Kidney (tissue), 13 donors: ENCODE measurements at regions not wholly inside any gene's neighbourhood (a gene's known extent, or its start where the extent isn't known, plus 50 kb on each side); places are given as distances from the start of the nearest gene placed in this dataset.
A peak's percentile ranks its signal among the peaks of the same experiment; 100 is the strongest.
"Not testable (repeated sequence)": the region's sequence is repeated elsewhere in the genome, so short reads cannot be mapped to it uniquely, and the experiment has no call there.

Source experiments
- DNase-seq, 5 donors: peaks; one replicate each; pipeline ENCODE4 v3.0.0-alpha.2; 2013 to 2020
- FAIRE-seq: peaks from 2 replicates; lab custom pipeline; 2012; peaks lifted over from hg19 to GRCh38; lab: Jason Lieb, UNC
- H3K27ac ChIP-seq, 2 donors: one replicate each; pipeline ENCODE4 v1.7.0; 2013; ENCODE audit warnings: low read depth in 2 of 2, low read length in 2 of 2, inconsistent platforms in 1 of 2
- H3K27me3 ChIP-seq: one replicate; pipeline ENCODE4 v1.7.1; 2013; ENCODE audit warnings: low read length, inconsistent platforms; ENCODE audit not compliant: control insufficient read depth, insufficient read depth
- H3K36me3 ChIP-seq, 3 donors: one replicate each; pipeline versions ENCODE4 v1.7.0 to v1.7.1; 2013; ENCODE audit warnings: low read length in 3 of 3, control low read depth in 1 of 3, inconsistent platforms in 1 of 3; ENCODE audit not compliant: insufficient read depth in 3 of 3, control insufficient read depth in 2 of 3
- H3K4me1 ChIP-seq, 3 donors: one replicate each; pipeline versions ENCODE4 v1.7.0 to v1.7.1; 2013; ENCODE audit warnings: low read length in 3 of 3, inconsistent platforms in 1 of 3, low read depth in 1 of 3; ENCODE audit not compliant: control insufficient read depth in 2 of 3, insufficient read depth in 2 of 3
- H3K4me3 ChIP-seq, 3 donors: one replicate each; pipeline versions ENCODE4 v1.7.0 to v1.8.1; 2013; ENCODE audit warnings: low read length in 3 of 3, control low read depth in 1 of 3, inconsistent platforms in 1 of 3
- H3K9ac ChIP-seq, 3 donors: one replicate each; pipeline versions ENCODE4 v1.7.0 to v1.7.1; 2013; ENCODE audit warnings: low read length in 3 of 3, control low read depth in 1 of 3, inconsistent platforms in 1 of 3
- H3K9me3 ChIP-seq, 3 donors: one replicate each; pipeline versions ENCODE4 v1.7.0 to v1.7.1; 2013; ENCODE audit warnings: low read length in 3 of 3, control low read depth in 1 of 3, inconsistent platforms in 1 of 3; ENCODE audit not compliant: control insufficient read depth in 2 of 3, insufficient read depth in 1 of 3
- intact Hi-C: fragments of 100-400 bp; cut with DNase I; formaldehyde crosslinking; loops from one replicate; pipeline ENCODE4 v1.11.1; 2022
- TF ChIP-seq, protein P1 (sequence below): IDR thresholded peaks from 3 replicates; pipeline ENCODE4 v1.5.1; 2012; ENCODE audit warnings: mild to moderate bottlenecking, moderate library complexity, borderline replicate concordance; ENCODE audit not compliant: insufficient read depth; ENCODE audit errors: extremely low read depth
- donor health status: control.
- donor health status: control.
- donor health status: control.
- donor health status: control.
- donor health status: control.
- donor health status: DM: yes; HTN: yes; CAD: no.
- donor health status: Normal renal cell carcinoma (clear cell type).

DNA sequence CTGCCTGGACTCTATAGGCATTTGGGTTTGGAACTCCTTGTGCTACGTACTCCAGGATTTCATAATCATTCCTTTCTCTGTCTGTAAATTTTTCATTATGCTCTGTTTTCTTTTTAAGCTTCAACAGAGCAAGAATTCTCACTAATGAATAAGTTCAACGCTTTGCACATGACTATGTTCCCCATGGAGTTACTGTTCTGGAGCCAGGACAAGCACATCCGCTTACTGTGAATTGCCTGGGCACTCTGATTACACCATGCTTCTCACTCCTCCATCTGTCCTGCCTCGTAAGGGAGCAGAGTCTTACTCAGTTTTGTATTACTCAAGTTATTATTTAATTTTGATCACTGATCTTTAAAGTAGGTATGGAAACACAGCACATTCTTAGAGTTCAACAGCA, 472.7 kb downstream of the RAP2B start:
- H3K27ac ChIP-seq = no peak overlapping the region
- H3K27me3 ChIP-seq = no peaks in the 10 kb centered on the region
- intact Hi-C loops = no loop called here
- DNase-seq (no peak), FAIRE-seq (no peak)
- TF ChIP-seq, protein P1, sequence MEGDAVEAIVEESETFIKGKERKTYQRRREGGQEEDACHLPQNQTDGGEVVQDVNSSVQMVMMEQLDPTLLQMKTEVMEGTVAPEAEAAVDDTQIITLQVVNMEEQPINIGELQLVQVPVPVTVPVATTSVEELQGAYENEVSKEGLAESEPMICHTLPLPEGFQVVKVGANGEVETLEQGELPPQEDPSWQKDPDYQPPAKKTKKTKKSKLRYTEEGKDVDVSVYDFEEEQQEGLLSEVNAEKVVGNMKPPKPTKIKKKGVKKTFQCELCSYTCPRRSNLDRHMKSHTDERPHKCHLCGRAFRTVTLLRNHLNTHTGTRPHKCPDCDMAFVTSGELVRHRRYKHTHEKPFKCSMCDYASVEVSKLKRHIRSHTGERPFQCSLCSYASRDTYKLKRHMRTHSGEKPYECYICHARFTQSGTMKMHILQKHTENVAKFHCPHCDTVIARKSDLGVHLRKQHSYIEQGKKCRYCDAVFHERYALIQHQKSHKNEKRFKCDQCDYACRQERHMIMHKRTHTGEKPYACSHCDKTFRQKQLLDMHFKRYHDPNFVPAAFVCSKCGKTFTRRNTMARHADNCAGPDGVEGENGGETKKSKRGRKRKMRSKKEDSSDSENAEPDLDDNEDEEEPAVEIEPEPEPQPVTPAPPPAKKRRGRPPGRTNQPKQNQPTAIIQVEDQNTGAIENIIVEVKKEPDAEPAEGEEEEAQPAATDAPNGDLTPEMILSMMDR = no peak
- H3K9me3 ChIP-seq = no peaks in the 10 kb centered on the region
- H3K9ac ChIP-seq = no peak overlapping the region
- no peaks in the 10 kb centered on the region for H3K36me3 ChIP-seq
- H3K4me1 ChIP-seq = no peaks in the 10 kb centered on the region
- H3K4me3 ChIP-seq = no peak overlapping the region

DNA sequence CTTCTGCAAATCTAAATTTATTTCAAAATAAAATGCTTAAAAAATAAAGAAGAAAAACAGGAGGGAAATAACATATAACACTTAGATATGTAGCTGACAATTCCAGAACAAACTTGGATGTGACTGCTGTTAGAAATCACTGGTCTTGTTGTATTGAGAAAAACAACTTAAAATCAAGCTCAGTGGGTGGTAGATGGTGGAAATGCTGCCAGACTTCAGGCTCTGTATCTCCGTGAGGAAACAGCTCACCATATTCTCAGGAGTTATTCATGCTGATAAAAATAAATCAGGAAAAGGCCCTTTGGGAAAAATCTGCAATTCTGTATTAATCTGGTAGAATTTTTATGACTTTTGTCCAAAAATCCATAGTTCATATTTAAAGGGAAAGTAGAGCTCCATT, 477.6 kb downstream of the RAP2B start:
- no peaks in the 10 kb centered on the region for H3K4me1 ChIP-seq
- FAIRE-seq = no peak
- intact Hi-C loops = no loop called here
- TF ChIP-seq, protein P1 = no peak
- H3K4me3 ChIP-seq = no peak overlapping the region
- no peak overlapping the region for H3K9ac ChIP-seq
- peaks cover 0 to 3% (median 0%) of the 10 kb centered on the region in 3 donors for H3K9me3 ChIP-seq
- H3K27ac ChIP-seq = no peak overlapping the region
- H3K36me3 ChIP-seq = no peaks in the 10 kb centered on the region
- H3K27me3 ChIP-seq = no peaks in the 10 kb centered on the region
- DNase-seq = no peak

DNA sequence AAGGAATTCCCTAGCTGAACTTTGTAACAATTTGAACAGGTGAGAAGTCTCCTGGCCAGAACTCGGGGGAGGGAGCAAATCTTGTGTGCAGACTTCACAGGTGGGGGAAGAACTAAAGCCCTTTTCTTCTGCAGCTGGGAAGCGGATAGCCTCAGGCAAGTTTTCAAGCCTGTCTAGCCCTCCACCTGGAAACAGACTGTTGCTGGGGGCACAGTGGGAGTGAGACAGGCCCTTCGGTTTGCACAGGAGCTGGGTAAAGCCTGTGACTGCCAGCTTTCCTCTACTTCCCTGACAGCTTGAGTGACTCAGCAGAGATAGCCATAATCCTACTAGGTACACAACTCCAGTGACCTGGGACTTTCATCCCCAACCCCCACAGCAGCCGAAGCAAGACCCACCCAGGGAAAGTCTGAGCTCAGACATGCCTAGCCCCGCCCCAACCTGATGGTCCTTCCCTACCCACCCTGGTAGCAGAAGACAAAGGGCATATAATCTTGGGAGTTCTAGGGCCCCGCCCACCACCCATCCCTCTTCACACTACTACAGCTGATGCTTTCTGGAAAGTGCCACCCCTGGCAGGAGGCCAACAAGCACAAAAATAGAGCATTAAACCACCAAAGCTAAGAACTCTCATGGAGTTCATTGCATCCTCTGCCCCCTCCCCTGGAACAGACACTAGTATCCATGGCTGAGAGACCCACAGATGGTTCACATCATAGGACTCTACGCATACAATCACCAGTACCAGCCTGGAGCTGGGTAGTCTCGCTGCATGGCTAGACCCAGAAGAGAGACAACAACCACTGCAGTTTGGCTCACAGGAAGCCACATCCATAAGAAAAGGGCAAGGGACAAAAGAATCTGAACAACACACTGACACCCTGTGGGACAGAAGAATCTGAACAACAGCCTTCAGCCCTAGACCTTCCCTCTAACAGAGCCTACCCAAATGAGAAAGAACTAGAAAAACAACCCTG, 479.0 kb downstream of the RAP2B start:
- H3K36me3 ChIP-seq = no peaks in the 10 kb centered on the region

DNA sequence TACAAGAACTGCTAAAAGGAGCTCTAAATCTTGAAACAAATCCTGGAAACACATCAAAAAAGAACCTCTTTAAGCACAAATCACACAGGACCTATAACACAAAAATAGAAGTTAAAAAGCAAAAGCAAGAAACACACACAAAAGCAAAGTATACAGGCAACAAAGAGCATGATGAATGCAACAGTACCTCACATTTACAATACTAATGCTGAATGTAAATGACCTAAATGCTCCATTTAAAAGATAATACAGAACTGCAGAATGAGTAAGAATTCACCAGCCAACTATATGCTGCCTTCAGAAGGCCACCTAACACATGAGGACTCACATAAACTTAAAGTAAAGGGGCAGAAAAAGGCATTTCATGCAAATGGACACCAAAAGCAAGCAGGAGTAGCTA, 478.6 kb upstream of the ARHGEF26 start:
- H3K27ac ChIP-seq, FAIRE-seq, H3K27me3 ChIP-seq, H3K4me1 ChIP-seq, H3K4me3 ChIP-seq, H3K36me3 ChIP-seq, H3K9ac ChIP-seq, intact Hi-C loops, DNase-seq, H3K9me3 ChIP-seq: not testable (repeated sequence)

More for the DNA sequence above, 479.0 kb downstream of the RAP2B start:
- H3K9me3 ChIP-seq = peaks cover 0 to 3% (median 0%) of the 10 kb centered on the region in 3 donors
- no peak overlapping the region for H3K9ac ChIP-seq
- intact Hi-C loops = no loop called here
- no peak overlapping the region for H3K4me3 ChIP-seq
- no peaks in the 10 kb centered on the region for H3K4me1 ChIP-seq
- no peak overlapping the region for H3K27ac ChIP-seq
- H3K27me3 ChIP-seq = no peaks in the 10 kb centered on the region
- FAIRE-seq (no peak), DNase-seq (peak in 4 of 5 donors; percentile 3 to 34 (median 12))
- TF ChIP-seq, protein P1 = no peak

DNA sequence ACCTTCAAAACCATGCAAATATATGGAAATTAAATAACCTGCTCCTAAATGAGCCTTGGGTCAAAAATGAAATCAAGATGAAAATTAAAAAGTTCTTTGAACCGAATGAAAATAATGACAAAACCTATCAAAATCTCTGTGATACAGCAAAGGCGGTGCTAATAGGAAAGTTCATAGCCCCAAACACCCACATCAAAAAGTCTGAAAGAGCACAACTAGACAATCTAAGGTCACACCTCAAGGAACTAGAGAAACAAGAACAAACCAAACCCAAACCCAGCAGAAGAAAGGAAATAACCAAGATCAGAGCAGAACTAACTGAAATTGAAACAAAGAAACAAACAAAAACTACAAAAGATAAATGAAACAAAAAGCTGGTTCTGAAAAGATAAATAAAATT, 477.7 kb upstream of the ARHGEF26 start:
- H3K9ac ChIP-seq, H3K27me3 ChIP-seq, H3K4me1 ChIP-seq, intact Hi-C loops, H3K4me3 ChIP-seq, DNase-seq, H3K9me3 ChIP-seq, H3K27ac ChIP-seq, H3K36me3 ChIP-seq, FAIRE-seq: not testable (repeated sequence)
